Activated CD4-positive, alpha-beta T cell treated with anti-CD3 and anti-CD28 coated beads, Interleukin-2, amount 50 U/mL, for 4 hours (primary cell): ENCODE measurements at regions not wholly inside any gene's neighbourhood (a gene's known extent, or its start where the extent isn't known, plus 50 kb on each side); places are given as distances from the start of the nearest gene placed in this dataset.
A peak's percentile ranks its signal among the peaks of the same experiment; 100 is the strongest.
"Not testable (repeated sequence)": the region's sequence is repeated elsewhere in the genome, so short reads cannot be mapped to it uniquely, and the experiment has no call there.

ENCODE experiments used
- DNase-seq, 2 experiments: peaks; one replicate each; pipeline ENCODE4 v3.0.0-alpha.2; 2020

- no peak for DNase-seq
These were observed 53.5 kb downstream of the PAGE2 start for GRCh38 chrX:55142206-55142918.

DNA sequence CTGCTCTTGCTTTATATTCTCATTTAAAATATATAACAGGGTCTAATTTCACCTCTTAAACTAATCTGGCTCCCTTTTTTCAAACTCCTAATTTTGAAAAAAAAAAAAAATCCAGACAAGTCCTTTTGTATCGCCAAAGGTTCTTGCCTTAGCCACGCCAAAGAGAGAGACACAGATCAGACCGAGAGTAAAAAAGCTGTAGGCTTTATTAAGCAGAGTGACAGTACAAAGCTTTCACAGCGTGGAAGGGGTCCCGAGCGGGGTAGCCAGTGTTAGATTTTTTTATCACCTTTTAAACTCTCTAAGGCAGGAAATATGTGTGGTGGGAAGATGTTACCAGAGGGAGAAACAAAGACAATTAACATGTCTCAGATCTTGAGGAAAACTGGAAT lies 54.1 kb downstream of the PAGE2 start:
- no peak for DNase-seq

DNA sequence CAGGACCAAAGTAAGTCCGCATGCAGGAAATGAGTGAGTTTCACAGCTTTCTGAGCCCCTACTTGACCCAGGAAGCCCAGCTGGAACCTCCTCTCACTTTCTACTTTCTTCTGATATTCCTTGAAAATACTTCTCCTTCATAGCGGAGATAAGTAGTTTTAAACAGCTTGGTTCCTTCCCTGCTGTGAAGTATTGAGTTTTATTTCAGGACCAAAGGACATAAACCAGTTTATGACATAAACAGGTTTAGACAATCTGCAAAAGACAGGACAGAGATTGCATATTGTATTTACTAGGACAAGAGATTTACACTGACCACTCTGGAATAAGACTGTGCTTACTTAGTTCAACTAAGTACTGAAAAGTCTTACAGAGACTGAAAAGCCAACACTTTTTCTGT lies 54.8 kb downstream of the PAGE2 start:
- no peak for DNase-seq

GRCh38 chrX:55144697-55145096 lies 55.9 kb downstream of the PAGE2 start:
- no peak for DNase-seq

DNA sequence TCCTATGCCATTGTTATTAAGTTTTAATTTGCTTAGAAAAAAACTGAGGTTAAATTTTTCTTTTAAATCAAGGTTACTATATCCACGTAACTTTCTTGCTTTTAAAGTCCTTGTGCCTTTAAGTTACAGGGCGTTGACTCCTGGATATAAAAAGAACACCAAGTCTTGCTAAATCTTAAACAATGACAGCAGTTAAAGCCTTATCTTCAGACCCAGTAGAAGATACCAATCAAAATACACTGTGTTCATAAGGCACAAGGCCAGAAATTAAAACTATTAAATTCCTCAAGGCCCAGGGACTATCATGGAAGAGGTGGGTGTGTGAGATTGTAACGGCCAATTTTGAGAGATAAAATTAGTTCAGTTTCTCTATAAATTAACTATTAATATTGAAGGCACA lies 60.4 kb downstream of the PAGE2 start:
- DNase-seq: no peak

- no peak for DNase-seq
These were observed 62.4 kb downstream of the PAGE2 start for GRCh38 chrX:55151199-55151598.

DNA sequence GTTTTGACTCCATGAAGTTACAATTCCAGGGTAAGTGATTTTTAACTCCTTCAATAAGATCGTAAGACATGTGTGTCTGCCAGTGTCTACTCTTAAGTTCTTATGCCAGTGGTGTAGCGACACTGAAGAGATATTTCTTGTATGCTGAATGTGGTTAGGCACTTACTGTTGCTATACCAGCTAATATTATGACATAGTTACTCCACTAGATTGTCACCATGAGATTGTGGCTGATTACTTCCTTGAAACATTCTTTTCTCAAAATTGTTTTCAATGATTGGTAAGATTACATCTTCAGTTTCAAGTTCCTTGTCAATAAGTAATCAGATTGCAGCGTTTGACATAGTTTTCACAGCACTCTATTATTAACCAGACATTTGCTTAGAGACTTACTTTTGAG lies 60.6 kb upstream of the PAGE5 start:
- no peak for DNase-seq

- peak; percentile 89 for DNase-seq
These were observed 59.2 kb upstream of the PAGE5 start for GRCh38 chrX:55160685-55161552.

DNA sequence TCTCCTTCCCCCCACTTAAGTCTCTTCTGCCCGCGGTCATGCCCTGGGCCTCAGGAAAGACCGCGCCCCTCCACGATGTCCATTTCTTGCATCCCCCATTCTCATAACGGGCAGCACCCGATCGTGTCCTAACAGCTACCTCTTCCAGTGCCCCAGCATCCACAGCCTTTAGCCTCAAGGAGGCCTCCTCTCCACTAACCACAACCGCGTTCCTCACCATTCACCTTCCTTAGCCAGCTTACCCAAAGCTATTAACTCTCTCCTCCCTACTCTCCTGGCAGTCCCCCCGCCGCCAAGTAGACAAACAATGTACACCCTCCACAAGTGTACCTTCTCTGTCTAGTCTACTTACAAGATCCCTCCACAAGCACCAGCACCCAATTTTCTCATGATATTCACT lies 58.6 kb upstream of the PAGE5 start:
- no peak for DNase-seq

GRCh38 chrX:55163171-55163570 lies 57.0 kb upstream of the PAGE5 start:
- no peak for DNase-seq

DNA sequence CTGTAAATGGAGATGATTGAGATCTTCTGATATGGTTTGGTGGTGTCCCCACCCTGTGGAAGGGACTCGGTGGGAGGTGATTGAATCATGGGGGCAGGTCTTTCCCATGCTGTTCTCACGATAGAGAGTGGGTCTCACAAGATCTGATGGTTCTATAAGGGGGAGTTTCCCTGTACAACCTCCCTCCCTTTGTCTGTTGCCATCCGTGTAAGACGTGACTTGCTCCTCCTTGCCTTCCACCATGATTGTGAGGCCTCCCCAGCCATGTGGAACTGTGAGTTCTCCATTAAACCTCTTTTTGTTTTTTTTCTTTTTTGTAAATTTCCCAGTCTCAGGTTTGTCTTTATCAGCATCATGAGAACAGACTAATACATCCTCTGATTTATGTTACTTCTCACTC lies 55.1 kb upstream of the PAGE5 start:
- not testable (repeated sequence) for DNase-seq

- DNase-seq: no peak
These were observed 52.9 kb upstream of the PAGE5 start for GRCh38 chrX:55167124-55167803.

DNA sequence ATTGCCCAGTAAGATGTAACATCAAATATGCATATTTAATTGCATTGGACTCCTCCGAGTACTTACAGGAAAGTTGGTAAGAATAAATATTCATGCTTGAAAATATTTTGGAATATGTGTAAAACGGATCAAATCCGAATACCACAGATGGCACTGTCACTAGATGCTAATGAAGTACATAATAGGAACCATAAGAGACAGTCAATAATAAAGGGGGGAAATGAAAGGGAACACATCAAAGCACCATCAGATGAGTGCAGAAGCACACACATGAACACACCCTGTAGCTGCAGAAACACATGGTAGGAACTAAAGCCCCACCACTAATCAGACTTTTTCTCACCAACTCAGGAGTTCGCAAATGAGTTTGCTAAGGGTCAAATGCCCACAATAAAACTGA lies 52.2 kb upstream of the PAGE5 start:
- no peak for DNase-seq

GRCh38 chrX:55169782-55170181 lies 50.4 kb upstream of the PAGE5 start:
- no peak for DNase-seq
